ENCODE measurements at regions not wholly inside any gene's neighbourhood (a gene's known extent, or its start where the extent isn't known, plus 50 kb on each side); places are given as distances from the start of the nearest gene placed in this dataset.
"Not testable (repeated sequence)": the region's sequence is repeated elsewhere in the genome, so short reads cannot be mapped to it uniquely, and the experiment has no call there.

- intact Hi-C loops (cut with DNase I), result loop anchor here (10.0 kb wide), 1 partner anchor 58 kb away; no protein-coding TSS in a partner anchor
- DNase-seq (ENCODE audit: missing footprints) (no peak), ATAC-seq (no peak)
These were observed 267.2 kb upstream of the FOXF1 start for GRCh38 chr16:86243123-86243473.

GRCh38 chr16:86243571-86244154, 266.7 kb upstream of the FOXF1 start:
- no peak for DNase-seq (ENCODE audit: missing footprints)
- ATAC-seq, result no peak

GRCh38 chr16:86244158-86244557, 266.2 kb upstream of the FOXF1 start:
- intact Hi-C loops (cut with DNase I), result loop anchor here (10.0 kb wide), 1 partner anchor 59 kb away; no protein-coding TSS in a partner anchor
- ATAC-seq (no peak), DNase-seq (ENCODE audit: missing footprints) (no peak)

More at GRCh38 chr16:86243571-86244154, 266.7 kb upstream of the FOXF1 start:
- intact Hi-C loops (cut with DNase I), result loop anchor here (10.0 kb wide), 1 partner anchor 59 kb away; no protein-coding TSS in a partner anchor

GRCh38 chr16:86244936-86245335, 265.4 kb upstream of the FOXF1 start:
- intact Hi-C loops (cut with DNase I), result loop anchor here (10.0 kb wide), 1 partner anchor 60 kb away; no protein-coding TSS in a partner anchor
- ATAC-seq (no peak), DNase-seq (ENCODE audit: missing footprints) (no peak)

GRCh38 chr16:86245351-86245750, 265.0 kb upstream of the FOXF1 start:
- no peak for DNase-seq (ENCODE audit: missing footprints)
- ATAC-seq, result no peak
- intact Hi-C loops (cut with DNase I), result loop anchor here (10.0 kb wide), 1 partner anchor 61 kb away; no protein-coding TSS in a partner anchor

- no peak for DNase-seq (ENCODE audit: missing footprints)
- intact Hi-C loops (cut with DNase I), result loop anchor here (10.0 kb wide), 1 partner anchor 61 kb away; no protein-coding TSS in a partner anchor
- ATAC-seq, result no peak
These were observed 264.4 kb upstream of the FOXF1 start for GRCh38 chr16:86245895-86246294.

- ATAC-seq (no peak), DNase-seq (ENCODE audit: missing footprints) (no peak)
- intact Hi-C loops (cut with DNase I), result loop anchor here (10.0 kb wide), 1 partner anchor 64 kb away; no protein-coding TSS in a partner anchor
These were observed 261.9 kb upstream of the FOXF1 start for GRCh38 chr16:86248310-86248905.

GRCh38 chr16:86249631-86250030, 260.7 kb upstream of the FOXF1 start:
- intact Hi-C loops (cut with DNase I), result loop anchor here (5.0 to 10.0 kb wide), 2 partner anchors 65 to 273 kb away; no protein-coding TSS in a partner anchor
- no peak for ATAC-seq
- DNase-seq (ENCODE audit: missing footprints), result no peak

GRCh38 chr16:86251682-86252081, 258.6 kb upstream of the FOXF1 start:
- DNase-seq (ENCODE audit: missing footprints), result no peak
- ATAC-seq, result no peak
- intact Hi-C loops (cut with DNase I), result loop anchor here (5.0 kb wide), 1 partner anchor 271 kb away; no protein-coding TSS in a partner anchor

GRCh38 chr16:86252596-86252995, 257.7 kb upstream of the FOXF1 start:
- DNase-seq (ENCODE audit: missing footprints) (no peak), ATAC-seq (no peak)
- intact Hi-C loops (cut with DNase I), result loop anchor here (5.0 kb wide), 1 partner anchor 270 kb away; no protein-coding TSS in a partner anchor

- no peak for ATAC-seq
- intact Hi-C loops (cut with DNase I), result no loop called here
- no peak for DNase-seq (ENCODE audit: missing footprints)
These were observed 254.4 kb upstream of the FOXF1 start for GRCh38 chr16:86255966-86256365.

GRCh38 chr16:86256995-86257394, 253.3 kb upstream of the FOXF1 start:
- intact Hi-C loops (cut with DNase I), result no loop called here
- ATAC-seq (no peak), DNase-seq (ENCODE audit: missing footprints) (no peak)

- ATAC-seq (no peak), DNase-seq (ENCODE audit: missing footprints) (no peak)
- intact Hi-C loops (cut with DNase I), result no loop called here
These were observed 252.8 kb upstream of the FOXF1 start for GRCh38 chr16:86257546-86257945.

- intact Hi-C loops (cut with DNase I), result no loop called here
- DNase-seq (ENCODE audit: missing footprints) (no peak), ATAC-seq (no peak)
These were observed 251.6 kb upstream of the FOXF1 start for GRCh38 chr16:86258713-86259112.

- ATAC-seq (no peak), DNase-seq (ENCODE audit: missing footprints) (no peak)
- intact Hi-C loops (cut with DNase I), result no loop called here
These were observed 250.8 kb upstream of the FOXF1 start for GRCh38 chr16:86259499-86259898.

- DNase-seq (ENCODE audit: missing footprints) (no peak), ATAC-seq (no peak)
- intact Hi-C loops (cut with DNase I), result no loop called here
These were observed 248.9 kb upstream of the FOXF1 start for GRCh38 chr16:86261379-86261778.

GRCh38 chr16:86267657-86268056, 242.7 kb upstream of the FOXF1 start:
- ATAC-seq; DNase-seq (ENCODE audit: missing footprints); intact Hi-C loops (cut with DNase I): not testable (repeated sequence)

GRCh38 chr16:86270696-86271095, 239.6 kb upstream of the FOXF1 start:
- DNase-seq (ENCODE audit: missing footprints), result no peak
- intact Hi-C loops (cut with DNase I), result no loop called here
- no peak for ATAC-seq

- intact Hi-C loops (cut with DNase I), result no loop called here
- ATAC-seq, result no peak
- no peak for DNase-seq (ENCODE audit: missing footprints)
These were observed 237.6 kb upstream of the FOXF1 start for GRCh38 chr16:86272744-86273143.

GRCh38 chr16:86277221-86277620, 233.1 kb upstream of the FOXF1 start:
- DNase-seq (ENCODE audit: missing footprints) (no peak), ATAC-seq (no peak)
- intact Hi-C loops (cut with DNase I), result no loop called here
